ENCODE measurements at regions not wholly inside any gene's neighbourhood (a gene's known extent, or its start where the extent isn't known, plus 50 kb on each side); places are given as distances from the start of the nearest gene placed in this dataset.
A peak's percentile ranks its signal among the peaks of the same experiment; 100 is the strongest.

- DNase-seq (ENCODE audit: low read depth) = no peak
These were observed 983.3 kb upstream of the TENM4 start for GRCh38 chr11:80424012-80424695.

- no peak for DNase-seq (ENCODE audit: low read depth)
These were observed 979.5 kb upstream of the TENM4 start for GRCh38 chr11:80420374-80420773.

GRCh38 chr11:80417681-80418080 lies 976.9 kb upstream of the TENM4 start:
- peak; percentile 8 for DNase-seq (ENCODE audit: low read depth)

DNA sequence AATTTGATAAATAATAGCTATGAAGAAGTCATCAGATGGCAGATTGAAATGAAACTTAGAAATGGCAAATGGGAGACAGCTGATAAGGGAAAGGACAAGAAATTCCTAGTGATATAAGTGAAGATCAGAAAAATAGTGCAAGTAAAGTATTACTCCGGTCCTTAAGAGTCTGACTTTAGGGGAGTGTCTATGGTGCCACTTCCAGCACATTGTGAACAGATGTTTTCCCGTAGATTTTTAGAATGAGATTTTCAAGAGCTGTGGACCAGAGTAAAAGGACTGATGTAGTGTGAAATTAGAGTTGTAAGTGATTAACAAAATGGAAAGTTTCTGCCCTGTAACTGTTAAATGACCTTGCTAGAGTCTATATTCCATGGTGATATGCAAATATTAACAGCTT lies 974.8 kb upstream of the TENM4 start:
- no peak for DNase-seq (ENCODE audit: low read depth)

GRCh38 chr11:80414181-80415165 lies 973.6 kb upstream of the TENM4 start:
- peak; percentile 54 for DNase-seq (ENCODE audit: low read depth)

- no peak for DNase-seq (ENCODE audit: low read depth)
These were observed 971.8 kb upstream of the TENM4 start for GRCh38 chr11:80412604-80413003.

GRCh38 chr11:80393210-80393609 lies 952.4 kb upstream of the TENM4 start:
- no peak for DNase-seq (ENCODE audit: low read depth)

- no peak for DNase-seq (ENCODE audit: low read depth)
These were observed 949.7 kb upstream of the TENM4 start for GRCh38 chr11:80390505-80390904.

DNA sequence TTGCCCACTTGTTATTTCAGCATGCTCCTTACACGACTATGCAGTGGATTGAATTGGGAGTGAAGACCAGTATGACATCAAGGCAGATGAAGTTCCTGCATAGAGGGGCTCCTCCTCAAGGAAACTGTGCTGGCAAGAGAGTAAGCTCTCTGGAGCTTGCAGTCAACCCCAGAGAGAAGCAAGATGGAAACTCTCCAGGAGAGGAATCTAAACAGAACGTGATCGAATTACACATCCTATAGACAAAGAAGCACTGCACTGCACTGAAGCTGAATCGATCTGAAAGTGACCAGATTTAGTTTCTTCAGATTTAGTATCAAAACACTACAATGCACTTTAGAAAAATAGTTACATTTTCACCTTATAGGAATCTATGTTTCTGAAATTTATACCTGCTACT lies 947.7 kb upstream of the TENM4 start:
- no peak for DNase-seq (ENCODE audit: low read depth)

- no peak for DNase-seq (ENCODE audit: low read depth)
These were observed 947.3 kb upstream of the TENM4 start for GRCh38 chr11:80388130-80388529.

GRCh38 chr11:80383655-80384054 lies 942.8 kb upstream of the TENM4 start:
- DNase-seq (ENCODE audit: low read depth) = no peak

GRCh38 chr11:80379620-80380278 lies 938.9 kb upstream of the TENM4 start:
- DNase-seq (ENCODE audit: low read depth) = no peak

DNA sequence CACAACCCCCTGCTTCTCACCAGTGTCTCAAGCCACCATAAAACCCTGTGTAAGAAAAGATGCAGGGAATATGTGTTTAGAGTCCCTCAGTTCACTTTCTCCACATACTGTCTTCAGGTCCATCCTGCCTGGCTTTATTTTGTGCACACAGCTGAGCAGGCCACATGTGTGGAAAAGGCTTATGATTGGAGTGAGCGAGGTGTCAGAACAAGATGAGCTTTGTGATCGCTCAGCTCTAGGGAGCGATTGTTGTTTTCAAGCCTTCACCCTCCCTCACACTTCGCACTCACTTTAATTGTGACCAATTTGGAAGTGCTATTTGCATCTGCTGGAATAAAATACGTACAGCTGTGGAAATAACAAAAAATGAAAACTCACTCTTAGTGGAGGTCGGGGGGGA lies 931.1 kb upstream of the TENM4 start:
- DNase-seq (ENCODE audit: low read depth) = no peak

DNA sequence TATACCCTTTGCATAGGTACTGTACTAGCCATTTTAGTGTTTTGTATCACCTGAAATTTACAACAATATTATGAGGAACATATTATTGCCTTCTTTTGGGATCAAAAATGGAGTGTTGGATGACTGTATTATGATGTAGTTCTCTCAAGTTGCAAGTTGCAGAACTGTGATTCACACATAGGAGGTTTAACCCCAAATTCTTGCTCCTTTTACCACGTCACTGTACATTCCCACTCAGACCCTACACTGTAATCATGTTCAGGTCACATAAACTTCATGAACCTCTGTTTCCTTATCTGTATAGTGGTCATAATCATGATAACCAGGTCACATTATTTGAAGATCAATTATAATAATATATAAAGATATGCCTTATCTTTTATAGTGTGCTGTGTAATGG lies 925.1 kb upstream of the TENM4 start:
- DNase-seq (ENCODE audit: low read depth) = no peak

DNA sequence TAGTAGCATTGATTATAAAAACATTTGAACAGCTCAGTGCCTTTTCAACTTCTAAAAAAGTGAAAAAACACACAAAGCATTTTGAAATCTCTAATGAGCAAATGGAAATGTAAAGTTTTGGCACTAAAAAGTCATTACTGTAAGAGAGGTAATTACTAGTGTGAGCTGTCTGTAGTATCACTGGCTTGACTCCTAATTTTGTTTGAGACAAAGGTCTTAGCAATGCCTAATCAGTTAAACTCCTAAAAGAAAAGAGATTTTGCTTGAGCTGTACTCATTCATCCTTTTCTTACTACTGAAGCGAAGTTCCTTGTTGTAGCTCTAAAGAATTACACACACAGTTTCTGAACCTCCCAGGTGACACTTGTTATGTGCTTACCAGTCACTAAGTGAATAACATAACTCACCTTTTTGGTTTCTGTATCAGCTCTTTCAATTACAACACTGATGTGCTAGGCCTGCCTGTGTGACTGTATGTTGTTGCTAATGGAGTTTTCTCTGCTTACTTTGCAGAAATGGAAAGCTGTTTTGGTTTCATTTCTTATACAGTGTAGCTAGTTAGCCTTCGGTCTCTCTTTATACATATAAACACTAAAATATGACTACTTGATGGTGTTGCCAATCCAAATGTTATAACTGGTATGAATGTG lies 924.4 kb upstream of the TENM4 start:
- no peak for DNase-seq (ENCODE audit: low read depth)

DNA sequence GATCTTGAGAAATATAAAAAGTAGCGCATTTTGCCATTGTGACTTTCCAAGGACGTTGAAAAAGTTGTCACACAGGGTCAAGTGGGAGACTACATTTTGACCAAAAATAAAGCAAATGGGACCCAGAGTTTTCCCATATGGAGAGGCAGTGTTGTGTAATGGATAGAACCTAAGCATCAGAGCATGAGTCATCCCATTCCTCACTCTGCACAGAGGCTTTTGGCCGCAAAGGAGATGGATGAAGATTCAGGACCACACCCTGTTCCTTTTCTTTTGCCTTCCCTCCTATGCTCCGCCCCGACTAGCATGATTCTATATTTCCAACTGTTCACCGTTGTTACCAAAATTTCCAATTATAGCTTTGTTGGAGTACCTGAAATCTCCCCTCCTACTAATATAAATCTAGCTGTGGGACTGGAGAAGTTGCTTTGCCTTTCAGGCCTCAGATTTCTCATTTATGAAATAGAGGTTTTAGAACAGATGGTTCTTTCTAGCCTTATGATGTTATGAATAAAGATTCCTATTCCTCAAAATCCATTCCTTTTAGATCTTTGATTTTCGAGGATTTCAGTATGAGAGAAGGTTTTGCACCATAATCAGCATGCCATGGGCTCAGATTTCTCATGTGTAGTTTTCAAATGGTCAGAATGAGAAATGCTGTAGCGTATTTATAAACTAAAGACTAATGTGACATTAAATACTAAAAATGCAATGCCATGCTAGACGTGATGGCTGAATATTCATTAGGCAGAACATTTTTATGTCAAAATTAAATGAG lies 921.9 kb upstream of the TENM4 start:
- DNase-seq (ENCODE audit: low read depth) = no peak

DNA sequence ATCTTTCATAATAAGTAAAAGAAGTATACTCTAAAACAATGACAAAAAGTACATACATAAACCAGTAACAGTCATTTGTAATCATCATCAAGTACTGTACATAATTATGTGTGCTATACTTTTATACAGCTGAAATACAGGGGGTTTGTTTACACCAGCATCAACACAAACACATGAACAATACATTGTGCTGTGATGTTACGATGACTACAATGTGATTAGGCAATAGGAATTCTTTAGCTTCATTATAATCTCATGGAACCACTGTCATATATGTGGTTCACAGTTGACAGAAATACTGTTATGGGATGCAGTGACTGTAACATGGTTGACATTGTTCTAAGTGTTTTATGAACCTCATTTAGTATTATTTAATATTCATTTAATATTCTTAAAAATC lies 914.4 kb upstream of the TENM4 start:
- DNase-seq (ENCODE audit: low read depth) = no peak

- no peak for DNase-seq (ENCODE audit: low read depth)
These were observed 909.7 kb upstream of the TENM4 start for GRCh38 chr11:80350541-80350940.

DNA sequence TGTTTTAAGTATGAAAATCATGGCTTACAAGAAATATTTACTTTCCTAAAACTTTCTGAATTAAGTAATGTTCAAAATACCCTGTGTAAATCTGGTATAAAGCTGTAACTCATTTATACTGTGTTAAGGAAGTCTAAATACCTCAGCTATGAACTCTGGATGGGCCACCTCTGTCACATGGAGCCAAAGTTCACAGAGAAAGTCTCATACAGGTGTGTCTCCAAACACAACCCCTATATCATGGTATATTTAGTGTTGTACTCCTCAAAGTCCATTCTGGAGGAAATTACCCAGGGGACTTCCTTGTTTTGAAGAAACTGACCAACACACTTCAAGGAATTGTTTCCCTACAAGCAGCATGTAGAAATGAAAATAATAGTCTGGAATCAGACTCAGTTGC lies 909.2 kb upstream of the TENM4 start:
- DNase-seq (ENCODE audit: low read depth) = no peak

DNA sequence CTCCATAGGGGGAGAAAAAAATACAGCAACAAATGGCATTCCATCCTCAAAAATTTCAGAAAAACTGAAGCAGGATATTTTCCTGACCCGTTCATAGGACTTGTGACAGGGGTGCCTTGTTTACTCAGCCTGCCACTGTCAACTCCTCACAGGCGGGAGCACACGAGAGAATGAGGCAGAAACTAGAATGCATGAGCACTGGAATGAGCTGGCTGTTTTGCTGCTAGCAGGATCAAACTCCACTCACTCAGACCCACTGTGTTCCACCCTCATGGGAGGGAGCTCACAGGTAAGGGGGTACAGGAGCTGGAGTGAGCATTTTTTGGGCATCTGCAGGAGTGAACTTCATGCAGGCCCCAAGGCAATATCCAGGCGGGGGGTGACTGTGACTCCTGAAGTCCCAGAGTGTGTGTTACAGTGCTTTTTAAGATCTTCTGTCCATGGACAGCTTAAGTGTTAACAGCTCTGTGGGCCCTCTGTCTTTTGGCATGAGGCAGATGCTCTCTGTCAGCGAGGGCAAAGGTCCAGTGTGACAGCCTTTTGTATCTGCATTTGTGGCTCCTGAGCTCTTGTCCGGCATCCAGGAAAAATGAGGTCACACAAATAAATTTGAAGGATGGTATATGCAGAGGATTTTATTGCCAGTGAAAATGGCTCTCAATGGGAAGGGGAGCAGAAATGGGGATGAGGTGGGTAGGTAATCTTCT lies 905.7 kb upstream of the TENM4 start:
- DNase-seq (ENCODE audit: low read depth) = no peak

- DNase-seq (ENCODE audit: low read depth) = no peak
These were observed 902.6 kb upstream of the TENM4 start for GRCh38 chr11:80343436-80343835.

Measured in iris pigment epithelial cell (primary cell).